Neural progenitor cell (in vitro differentiated cells): ENCODE measurements at regions not wholly inside any gene's neighbourhood (a gene's known extent, or its start where the extent isn't known, plus 50 kb on each side); places are given as distances from the start of the nearest gene placed in this dataset.

Experiments
- DNase-seq: peaks from one replicate; pipeline ENCODE4 v3.0.0-alpha.2; 2016; ENCODE audit warnings: low spot score
- H2AFZ ChIP-seq: fragments of 200-600 bp; sonication (generic); replicated peaks from 2 replicates; pipeline ENCODE4 v1.6.1; 2016; ENCODE audit warnings: antibody characterized with exemption
- H3F3A ChIP-seq: fragments of 200-600 bp; sonication (generic); 2 replicates; pipeline ENCODE4 v1.6.1; 2016; ENCODE audit warnings: antibody characterized with exemption, low read depth
- H3K27ac ChIP-seq: fragments of 200-600 bp; sonication (generic); 2 replicates; pipeline ENCODE4 v1.5.1; 2016; ENCODE audit warnings: mild to moderate bottlenecking
- H3K27me3 ChIP-seq: fragments of 200-600 bp; sonication (generic); 2 replicates; pipeline ENCODE4 v1.6.1; 2016; ENCODE audit warnings: mild to moderate bottlenecking, moderate library complexity
- H3K36me3 ChIP-seq: fragments of 200-600 bp; sonication (generic); 2 replicates; pipeline ENCODE4 v1.5.1; 2016
- H3K4me1 ChIP-seq: fragments of 200-600 bp; sonication (generic); 2 replicates; pipeline ENCODE4 v1.6.1; 2016; ENCODE audit warnings: mixed run types
- H3K4me2 ChIP-seq: fragments of 200-600 bp; sonication (generic); 2 replicates; pipeline ENCODE4 v1.6.1; 2016
- H3K4me3 ChIP-seq: fragments of 200-600 bp; sonication (generic); 2 replicates; pipeline ENCODE4 v1.5.1; 2016
- H3K79me2 ChIP-seq: fragments of 200-600 bp; sonication (generic); 2 replicates; pipeline ENCODE4 v1.6.1; 2016; ENCODE audit warnings: low read depth
- H3K9ac ChIP-seq: fragments of 200-600 bp; sonication (generic); 2 replicates; pipeline ENCODE4 v1.6.1; 2016
- H3K9me3 ChIP-seq: fragments of 200-600 bp; sonication (generic); 2 replicates; pipeline ENCODE4 v1.5.1; 2016; ENCODE audit warnings: low read depth
- H4K20me1 ChIP-seq: fragments of 200-600 bp; sonication (generic); 2 replicates; pipeline ENCODE4 v1.6.1; 2016; ENCODE audit warnings: low read depth
- H3K27ac Mint-ChIP-seq: 3 replicates; pipeline ENCODE4 v1.8.0; 2021; ENCODE audit warnings: mixed read lengths
- H3K27me3 Mint-ChIP-seq: 2 replicates; pipeline ENCODE4 v1.8.0; 2022; ENCODE audit warnings: low read depth, mild to moderate bottlenecking, inconsistent platforms, moderate library complexity, mixed read lengths; ENCODE audit not compliant: insufficient read depth
- H3K36me3 Mint-ChIP-seq: 3 replicates; pipeline ENCODE4 v1.8.0; 2021; ENCODE audit warnings: mixed read lengths
- H3K4me1 Mint-ChIP-seq: 3 replicates; pipeline ENCODE4 v1.8.0; 2021; ENCODE audit warnings: mixed read lengths
- H3K4me3 Mint-ChIP-seq: 3 replicates; pipeline ENCODE4 v1.8.0; 2021; ENCODE audit warnings: mild to moderate bottlenecking, moderate library complexity, mixed read lengths
- H3K9me3 Mint-ChIP-seq: 3 replicates; pipeline ENCODE4 v1.8.0; 2020; ENCODE audit warnings: mixed read lengths
- EZH2 ChIP-seq: fragments of 200-600 bp; sonication (generic); IDR thresholded peaks from 2 replicates; pipeline ENCODE4 v1.6.1; 2017; ENCODE audit warnings: antibody characterized with exemption, mild to moderate bottlenecking, moderate library complexity
- EZH2phosphoT487 ChIP-seq: fragments of 200-600 bp; sonication (generic); IDR thresholded peaks from 2 replicates; pipeline ENCODE4 v1.6.1; 2017; ENCODE audit warnings: antibody characterized with exemption
- TF ChIP-seq, protein P1 (sequence below): fragments of 200-600 bp; sonication (generic); IDR thresholded peaks from 2 replicates; pipeline ENCODE4 v1.5.1; 2017; ENCODE audit warnings: antibody characterized with exemption, mild to moderate bottlenecking

DNA sequence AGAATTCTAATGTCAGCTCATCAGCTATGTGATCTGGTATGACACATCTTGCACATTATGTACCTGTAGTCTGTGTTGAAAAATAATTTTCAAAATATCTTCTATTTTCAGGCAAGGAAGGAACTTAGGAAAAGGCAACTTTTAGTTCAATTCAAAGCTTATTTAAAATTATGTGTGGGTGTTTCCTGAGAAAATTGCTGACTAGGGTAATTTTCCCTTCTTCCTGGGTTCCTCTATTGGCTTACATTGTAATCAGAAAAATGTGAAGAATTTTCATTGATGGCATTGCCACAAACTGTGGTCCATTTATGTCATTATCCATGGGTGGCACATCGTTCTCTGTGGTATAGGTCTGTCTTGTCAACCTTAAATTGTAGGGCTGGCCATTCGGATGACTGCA lies 328.7 kb upstream of the SGCD start:
- Histone ChIP-seq H2AFZ (no peak overlapping the region), H3K27ac (no peak overlapping the region), H3K4me1 (no peaks in the 10 kb centered on the region), H3K79me2 (no peaks in the 10 kb centered on the region), H3K4me3 (no peak overlapping the region), H3K36me3 (no peaks in the 10 kb centered on the region), H3K4me2 (no peak overlapping the region), H3K9me3 (no peaks in the 10 kb centered on the region), H3K9ac (no peak overlapping the region), H3K27me3 (no peaks in the 10 kb centered on the region), H3F3A (no peaks in the 10 kb centered on the region), H4K20me1 (no peaks in the 10 kb centered on the region)
- Mint-ChIP-seq H3K27me3 (no peaks in the 10 kb centered on the region), H3K9me3 (no peaks in the 10 kb centered on the region), H3K27ac (no peak overlapping the region), H3K4me3 (no peak overlapping the region), H3K4me1 (no peaks in the 10 kb centered on the region), H3K36me3 (no peaks in the 10 kb centered on the region)
- TF ChIP-seq EZH2, result no peak
- TF ChIP-seq EZH2phosphoT487, result no peak
- TF ChIP-seq, protein P1, sequence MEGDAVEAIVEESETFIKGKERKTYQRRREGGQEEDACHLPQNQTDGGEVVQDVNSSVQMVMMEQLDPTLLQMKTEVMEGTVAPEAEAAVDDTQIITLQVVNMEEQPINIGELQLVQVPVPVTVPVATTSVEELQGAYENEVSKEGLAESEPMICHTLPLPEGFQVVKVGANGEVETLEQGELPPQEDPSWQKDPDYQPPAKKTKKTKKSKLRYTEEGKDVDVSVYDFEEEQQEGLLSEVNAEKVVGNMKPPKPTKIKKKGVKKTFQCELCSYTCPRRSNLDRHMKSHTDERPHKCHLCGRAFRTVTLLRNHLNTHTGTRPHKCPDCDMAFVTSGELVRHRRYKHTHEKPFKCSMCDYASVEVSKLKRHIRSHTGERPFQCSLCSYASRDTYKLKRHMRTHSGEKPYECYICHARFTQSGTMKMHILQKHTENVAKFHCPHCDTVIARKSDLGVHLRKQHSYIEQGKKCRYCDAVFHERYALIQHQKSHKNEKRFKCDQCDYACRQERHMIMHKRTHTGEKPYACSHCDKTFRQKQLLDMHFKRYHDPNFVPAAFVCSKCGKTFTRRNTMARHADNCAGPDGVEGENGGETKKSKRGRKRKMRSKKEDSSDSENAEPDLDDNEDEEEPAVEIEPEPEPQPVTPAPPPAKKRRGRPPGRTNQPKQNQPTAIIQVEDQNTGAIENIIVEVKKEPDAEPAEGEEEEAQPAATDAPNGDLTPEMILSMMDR, result no peak
- no peak for DNase-seq

DNA sequence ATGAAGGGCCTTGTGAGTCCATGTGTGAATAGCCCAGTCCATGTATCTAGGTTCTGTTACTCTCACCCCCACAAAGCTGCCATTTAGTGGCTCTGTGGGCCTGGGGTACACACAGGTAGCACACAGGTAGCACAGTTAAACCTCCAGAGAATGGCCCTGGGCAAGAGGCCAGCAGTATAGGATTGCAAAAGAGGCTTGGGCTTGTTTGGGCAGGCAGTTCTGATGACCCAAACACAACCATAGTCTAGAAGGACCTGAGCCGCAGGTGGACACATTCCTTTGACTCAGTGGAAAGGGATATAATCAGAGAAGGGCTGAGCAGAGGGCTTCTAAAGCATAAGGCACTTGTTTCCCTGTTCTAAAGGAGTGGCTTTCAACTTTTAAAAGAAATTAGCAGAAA lies 326.8 kb upstream of the SGCD start:
- no peak overlapping the region for H3K4me2 ChIP-seq
- H3K9me3 Mint-ChIP-seq, result no peaks in the 10 kb centered on the region
- no peak overlapping the region for H3K27ac ChIP-seq
- H3K27me3 ChIP-seq, result no peaks in the 10 kb centered on the region
- H3K9ac ChIP-seq, result no peak overlapping the region
- H3K9me3 ChIP-seq, result no peaks in the 10 kb centered on the region
- H3K27me3 Mint-ChIP-seq, result no peaks in the 10 kb centered on the region
- no peak overlapping the region for H3K27ac Mint-ChIP-seq
- no peak overlapping the region for H3K4me3 ChIP-seq
- no peak overlapping the region for H3K4me3 Mint-ChIP-seq
- no peak for TF ChIP-seq EZH2phosphoT487
- no peak for TF ChIP-seq EZH2
- TF ChIP-seq, protein P1, result no peak
- no peak for DNase-seq
- H3K4me1 ChIP-seq, result no peaks in the 10 kb centered on the region
- H3K79me2 ChIP-seq, result no peaks in the 10 kb centered on the region
- no peaks in the 10 kb centered on the region for H3K4me1 Mint-ChIP-seq
- H3F3A ChIP-seq, result no peaks in the 10 kb centered on the region
- no peaks in the 10 kb centered on the region for H4K20me1 ChIP-seq
- H2AFZ ChIP-seq, result no peak overlapping the region
- no peaks in the 10 kb centered on the region for H3K36me3 ChIP-seq
- H3K36me3 Mint-ChIP-seq, result no peaks in the 10 kb centered on the region

DNA sequence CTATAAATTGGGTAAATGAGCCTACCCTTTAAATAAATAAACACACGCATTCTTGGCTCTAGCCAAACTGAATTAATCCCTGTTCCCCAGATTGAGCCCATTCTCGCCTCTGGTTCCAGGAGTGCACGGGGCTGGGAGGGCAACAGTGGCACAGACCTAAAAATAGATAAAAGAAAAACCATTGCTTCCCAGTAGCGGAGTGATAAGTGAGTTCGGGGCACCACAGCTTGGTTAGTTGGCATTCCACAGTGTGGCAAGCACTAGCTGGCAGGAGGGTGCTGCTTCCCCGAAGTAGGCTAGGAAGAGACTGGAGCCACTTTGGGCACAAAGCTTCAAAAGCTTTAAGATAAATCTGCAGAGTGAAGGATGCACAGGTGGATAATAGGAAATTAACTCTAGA lies 322.2 kb upstream of the SGCD start:
- Histone ChIP-seq H4K20me1 (no peaks in the 10 kb centered on the region), H3K4me1 (no peaks in the 10 kb centered on the region), H3K27ac (no peak overlapping the region), H3K27me3 (no peaks in the 10 kb centered on the region), H2AFZ (no peak overlapping the region), H3K79me2 (no peaks in the 10 kb centered on the region), H3K4me2 (no peak overlapping the region), H3K36me3 (no peaks in the 10 kb centered on the region), H3F3A (no peaks in the 10 kb centered on the region), H3K9me3 (no peaks in the 10 kb centered on the region), H3K9ac (no peak overlapping the region), H3K4me3 (no peak overlapping the region)
- H3K27ac Mint-ChIP-seq, result no peak overlapping the region
- H3K36me3 Mint-ChIP-seq, result no peaks in the 10 kb centered on the region
- no peaks in the 10 kb centered on the region for H3K27me3 Mint-ChIP-seq
- no peak for DNase-seq
- H3K4me3 Mint-ChIP-seq, result no peak overlapping the region
- TF ChIP-seq EZH2phosphoT487, result no peak
- no peak for TF ChIP-seq EZH2
- H3K4me1 Mint-ChIP-seq, result no peaks in the 10 kb centered on the region
- no peaks in the 10 kb centered on the region for H3K9me3 Mint-ChIP-seq

DNA sequence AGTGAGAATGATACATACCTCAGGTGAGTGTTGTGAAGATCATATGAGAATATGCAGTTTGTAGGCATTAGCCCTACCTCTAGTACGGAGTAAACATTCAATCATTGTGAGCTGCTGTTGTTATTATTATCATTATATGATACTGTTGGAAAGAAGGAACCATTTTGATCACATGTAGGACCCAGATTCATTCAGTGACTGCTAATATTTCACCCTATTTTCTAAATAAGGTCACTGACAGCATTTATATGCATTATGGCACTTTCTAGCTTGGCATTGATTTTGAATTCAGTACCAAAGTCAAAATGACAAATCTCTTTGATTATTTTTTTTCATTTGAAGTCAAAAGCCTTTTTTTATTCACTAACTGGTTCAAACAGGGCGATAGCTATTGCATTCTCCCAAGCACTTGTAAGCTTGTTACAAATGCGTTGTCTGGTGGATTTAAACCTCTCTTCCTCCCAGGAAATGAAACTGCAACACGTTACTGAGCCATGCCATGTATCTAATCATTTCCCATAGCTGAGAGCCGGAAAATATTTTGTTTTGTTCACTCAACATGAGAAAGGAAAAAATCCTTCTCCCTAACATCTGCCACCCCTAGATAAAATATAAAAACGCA lies 320.8 kb upstream of the SGCD start:
- no peaks in the 10 kb centered on the region for H3K36me3 Mint-ChIP-seq
- TF ChIP-seq EZH2, result no peak
- no peak for TF ChIP-seq EZH2phosphoT487
- TF ChIP-seq, protein P1, result no peak

More for the DNA sequence above, 320.8 kb upstream of the SGCD start:
- H3K27ac Mint-ChIP-seq, result no peak overlapping the region
- Histone ChIP-seq H2AFZ (no peak overlapping the region), H3K4me3 (no peak overlapping the region), H3K36me3 (no peaks in the 10 kb centered on the region), H3K4me2 (no peak overlapping the region), H4K20me1 (no peaks in the 10 kb centered on the region), H3K27ac (no peak overlapping the region), H3K9me3 (no peaks in the 10 kb centered on the region), H3K4me1 (no peaks in the 10 kb centered on the region), H3K79me2 (no peaks in the 10 kb centered on the region), H3K9ac (no peak overlapping the region), H3F3A (no peaks in the 10 kb centered on the region), H3K27me3 (no peaks in the 10 kb centered on the region)
- H3K9me3 Mint-ChIP-seq, result no peaks in the 10 kb centered on the region
- H3K4me1 Mint-ChIP-seq, result no peaks in the 10 kb centered on the region
- no peak overlapping the region for H3K4me3 Mint-ChIP-seq
- H3K27me3 Mint-ChIP-seq, result no peaks in the 10 kb centered on the region
- no peak for DNase-seq
